ENCODE measurements at regions not wholly inside any gene's neighbourhood (a gene's known extent, or its start where the extent isn't known, plus 50 kb on each side); places are given as distances from the start of the nearest gene placed in this dataset.

DNA sequence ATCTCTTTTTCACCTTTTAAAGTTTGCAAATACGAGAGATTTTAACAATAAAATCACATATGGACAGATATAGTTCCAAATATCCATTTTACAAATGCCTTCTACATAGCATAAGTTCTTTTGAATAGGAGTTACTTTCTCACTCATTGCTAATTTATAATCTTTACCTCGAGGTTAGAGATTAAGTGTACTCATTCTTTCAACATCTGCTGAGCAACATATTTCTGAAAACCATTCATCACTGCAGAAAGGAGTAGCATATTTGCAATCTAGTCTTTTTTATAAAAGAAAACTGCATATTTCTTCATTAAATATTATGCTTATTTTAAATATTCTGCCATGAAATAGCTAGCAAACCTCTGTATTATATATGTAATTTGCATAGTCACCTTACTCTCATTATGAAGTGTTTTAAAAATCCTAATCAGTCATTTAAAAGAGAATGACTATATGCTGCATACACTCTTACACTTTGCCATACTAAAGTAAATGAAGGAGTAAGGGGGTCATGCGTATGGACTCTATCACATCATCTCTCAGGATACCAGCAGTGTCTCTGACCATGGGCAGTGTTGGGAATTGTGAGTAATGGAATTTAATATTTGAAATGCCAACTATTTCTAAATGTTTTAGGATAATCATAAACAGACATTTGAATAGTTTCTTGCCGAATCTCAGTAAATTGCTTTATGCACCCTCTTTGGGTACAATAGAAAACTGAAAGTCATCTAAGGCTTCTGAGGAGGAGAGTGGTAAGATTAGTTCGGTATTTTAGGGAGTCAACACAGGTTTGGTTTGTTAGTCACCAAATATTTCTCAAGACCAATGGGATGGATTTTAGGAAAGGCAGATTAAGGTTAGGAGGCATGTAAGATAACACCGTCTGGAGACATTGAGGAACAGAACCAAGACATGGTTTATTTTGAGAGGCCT lies 524.8 kb upstream of the ATP2B1 start:
- TF ChIP-seq, protein P1, sequence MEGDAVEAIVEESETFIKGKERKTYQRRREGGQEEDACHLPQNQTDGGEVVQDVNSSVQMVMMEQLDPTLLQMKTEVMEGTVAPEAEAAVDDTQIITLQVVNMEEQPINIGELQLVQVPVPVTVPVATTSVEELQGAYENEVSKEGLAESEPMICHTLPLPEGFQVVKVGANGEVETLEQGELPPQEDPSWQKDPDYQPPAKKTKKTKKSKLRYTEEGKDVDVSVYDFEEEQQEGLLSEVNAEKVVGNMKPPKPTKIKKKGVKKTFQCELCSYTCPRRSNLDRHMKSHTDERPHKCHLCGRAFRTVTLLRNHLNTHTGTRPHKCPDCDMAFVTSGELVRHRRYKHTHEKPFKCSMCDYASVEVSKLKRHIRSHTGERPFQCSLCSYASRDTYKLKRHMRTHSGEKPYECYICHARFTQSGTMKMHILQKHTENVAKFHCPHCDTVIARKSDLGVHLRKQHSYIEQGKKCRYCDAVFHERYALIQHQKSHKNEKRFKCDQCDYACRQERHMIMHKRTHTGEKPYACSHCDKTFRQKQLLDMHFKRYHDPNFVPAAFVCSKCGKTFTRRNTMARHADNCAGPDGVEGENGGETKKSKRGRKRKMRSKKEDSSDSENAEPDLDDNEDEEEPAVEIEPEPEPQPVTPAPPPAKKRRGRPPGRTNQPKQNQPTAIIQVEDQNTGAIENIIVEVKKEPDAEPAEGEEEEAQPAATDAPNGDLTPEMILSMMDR (conservative IDR thresholded peaks at IDR 0.05; ENCODE audit: low read depth, low read length): no peak
- DNase-seq (ENCODE audit: low read depth): peak; percentile 54
- H3K4me3 ChIP-seq (ENCODE audit: low read length): no peak overlapping the region

DNA sequence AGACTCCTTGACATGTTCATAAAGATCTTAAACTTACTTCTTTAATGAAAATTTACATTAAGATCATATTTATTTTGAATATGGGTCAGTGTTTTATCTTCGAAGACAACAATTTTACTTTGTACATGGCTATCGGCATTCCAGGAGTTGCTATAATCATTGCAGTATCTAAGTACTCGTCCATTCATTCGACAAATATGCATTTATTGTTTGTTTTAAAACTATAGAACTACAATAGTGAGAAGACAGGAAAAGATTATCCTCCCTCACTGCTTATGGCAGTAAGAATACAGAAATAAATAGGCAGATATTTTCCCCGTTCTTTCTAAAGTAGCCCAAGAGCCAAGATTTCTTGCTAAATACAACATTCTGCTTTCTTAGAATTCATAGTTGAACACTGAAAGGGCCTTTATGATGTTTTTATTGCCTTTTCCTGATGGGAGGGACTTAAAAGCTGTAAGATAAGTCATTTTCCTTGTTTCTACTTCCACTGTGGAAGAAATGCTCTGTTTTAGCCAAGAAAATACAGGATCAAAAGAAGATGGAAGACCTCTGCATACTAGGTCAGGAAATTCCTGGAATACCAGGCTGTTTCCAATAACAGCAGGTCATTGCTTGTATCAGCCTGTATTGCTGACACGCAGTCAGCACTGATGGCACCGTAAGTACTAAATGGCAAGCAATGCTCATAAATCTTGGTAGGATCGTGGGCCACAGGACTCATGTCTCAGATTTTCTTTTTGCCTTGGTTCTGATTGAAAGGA lies 521.0 kb upstream of the ATP2B1 start:
- H3K4me3 ChIP-seq (ENCODE audit: low read length): no peak overlapping the region
- no peak for DNase-seq (ENCODE audit: low read depth)
- TF ChIP-seq, protein P1 (conservative IDR thresholded peaks at IDR 0.05; ENCODE audit: low read depth, low read length): no peak

DNA sequence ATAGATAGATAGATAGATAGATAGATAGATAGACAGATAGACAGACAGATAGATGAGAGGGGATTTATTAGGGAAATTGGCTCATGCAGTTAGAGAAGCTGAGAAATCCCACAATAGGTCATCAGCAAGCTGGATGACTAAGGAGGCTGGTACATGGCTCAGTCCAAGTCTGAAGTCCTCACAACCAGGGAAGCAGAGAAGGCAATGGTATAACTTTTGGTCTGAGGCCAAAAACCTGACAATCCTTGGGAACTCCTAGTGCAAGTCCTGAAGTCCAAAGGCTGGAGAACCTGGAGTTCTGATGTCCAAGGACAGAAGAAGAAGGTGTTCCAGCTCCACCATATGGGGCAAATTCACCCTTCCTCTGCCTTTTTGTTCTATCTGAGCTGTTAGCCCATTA lies 517.6 kb upstream of the ATP2B1 start:
- DNase-seq (ENCODE audit: low read depth): no peak
- TF ChIP-seq, protein P1 (conservative IDR thresholded peaks at IDR 0.05; ENCODE audit: low read depth, low read length): no peak
- no peak overlapping the region for H3K4me3 ChIP-seq (ENCODE audit: low read length)

DNA sequence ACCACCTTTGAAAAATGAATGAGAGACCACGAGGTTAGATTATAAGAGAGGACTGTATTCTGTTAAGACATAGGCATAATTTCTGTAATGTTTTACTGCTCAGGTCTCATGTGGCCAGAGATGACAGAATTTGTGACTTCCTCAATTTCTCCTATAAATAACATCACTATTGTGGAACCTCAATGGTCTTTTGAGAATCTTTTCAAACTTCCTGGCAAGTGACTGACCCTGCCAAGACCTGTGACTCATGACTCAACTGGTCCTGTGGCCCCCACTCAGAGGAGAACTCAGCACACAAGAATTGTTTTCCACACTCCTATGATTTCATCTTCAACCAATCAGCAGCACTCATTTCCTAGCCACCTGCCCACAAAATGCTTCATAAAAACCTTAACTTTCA lies 508.2 kb upstream of the ATP2B1 start:
- TF ChIP-seq, protein P1 (conservative IDR thresholded peaks at IDR 0.05; ENCODE audit: low read depth, low read length): no peak

DNA sequence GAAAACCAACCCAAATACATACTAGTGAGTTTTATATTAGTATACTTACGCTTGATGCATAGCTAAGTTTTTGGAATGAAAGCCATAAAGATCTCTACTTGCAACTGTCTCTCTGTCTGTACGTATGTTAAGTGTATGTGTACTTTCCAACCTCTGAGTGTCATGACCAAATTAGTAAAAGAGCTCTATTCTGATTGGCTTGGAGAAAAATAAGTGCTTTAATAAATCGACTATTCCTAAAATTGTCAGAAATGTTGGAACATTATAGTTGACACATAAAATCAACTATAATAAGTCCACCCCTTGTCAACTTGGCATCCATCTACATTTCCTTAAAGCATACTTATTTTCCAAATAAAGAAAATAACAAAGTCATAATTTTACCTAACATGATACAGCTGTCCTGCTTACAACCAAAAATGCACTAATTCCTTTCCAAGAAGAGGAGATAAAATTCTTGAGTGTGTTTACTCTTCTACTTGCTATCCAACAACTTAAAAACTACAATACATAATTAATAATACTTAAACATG lies 507.4 kb upstream of the ATP2B1 start:
- TF ChIP-seq, protein P1 (conservative IDR thresholded peaks at IDR 0.05; ENCODE audit: low read depth, low read length): no peak
- DNase-seq (ENCODE audit: low read depth): no peak
- H3K4me3 ChIP-seq (ENCODE audit: low read length): no peak overlapping the region

More for the DNA sequence above, 508.2 kb upstream of the ATP2B1 start:
- H3K4me3 ChIP-seq (ENCODE audit: low read length): no peak overlapping the region
- no peak for DNase-seq (ENCODE audit: low read depth)

DNA sequence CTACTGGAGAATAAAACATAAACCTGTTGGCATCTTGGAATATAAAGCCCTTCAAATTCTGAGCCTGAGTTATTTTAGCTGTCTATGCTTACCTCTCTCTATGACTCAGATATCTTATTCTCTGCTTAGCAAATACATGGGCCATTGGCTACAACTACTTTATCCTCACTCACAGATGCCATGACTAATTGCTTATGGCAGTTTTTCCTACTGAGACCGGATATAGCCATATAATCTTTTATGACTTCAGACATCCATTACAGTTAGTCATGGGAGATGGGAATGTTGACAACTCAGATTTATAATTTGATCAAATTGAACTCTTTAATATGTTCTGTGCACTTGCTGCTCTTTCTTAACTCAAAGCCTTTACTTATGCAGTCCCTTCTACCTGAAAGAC lies 502.4 kb upstream of the ATP2B1 start:
- DNase-seq (ENCODE audit: low read depth): peak; percentile 88
- TF ChIP-seq, protein P1 (conservative IDR thresholded peaks at IDR 0.05; ENCODE audit: low read depth, low read length): no peak
- no peak overlapping the region for H3K4me3 ChIP-seq (ENCODE audit: low read length)

All from retinal pigment epithelial cell (primary cell).